A204.1 (cell line): ENCODE measurements at regions not wholly inside any gene's neighbourhood (a gene's known extent, or its start where the extent isn't known, plus 50 kb on each side); places are given as distances from the start of the nearest gene placed in this dataset.

Experiments
- FAIRE-seq: peaks from 2 replicates; lab custom pipeline; 2012; peaks lifted over from hg19 to GRCh38; lab: Jason Lieb, UNC

- no peak for FAIRE-seq
Measured at GRCh38 chr10:64080071-64080470, 558.9 kb downstream of the REEP3 start.

GRCh38 chr10:64081947-64082482 lies 560.8 kb downstream of the REEP3 start:
- FAIRE-seq = no peak

- FAIRE-seq = no peak
Measured at GRCh38 chr10:64086083-64086767, 565.0 kb downstream of the REEP3 start.

GRCh38 chr10:64089648-64090047 lies 568.4 kb downstream of the REEP3 start:
- FAIRE-seq = no peak

GRCh38 chr10:64090865-64091264 lies 569.7 kb downstream of the REEP3 start:
- FAIRE-seq = no peak

- FAIRE-seq = no peak
Measured at GRCh38 chr10:64091897-64092296, 570.7 kb downstream of the REEP3 start.

- no peak for FAIRE-seq
Measured at GRCh38 chr10:64093304-64093703, 572.1 kb downstream of the REEP3 start.

GRCh38 chr10:64093946-64094535 lies 572.8 kb downstream of the REEP3 start:
- FAIRE-seq = no peak

- FAIRE-seq = no peak
Measured at GRCh38 chr10:64096941-64097340, 575.7 kb downstream of the REEP3 start.

GRCh38 chr10:64097391-64098122 lies 576.4 kb downstream of the REEP3 start:
- no peak for FAIRE-seq

GRCh38 chr10:64098994-64099393 lies 577.8 kb downstream of the REEP3 start:
- FAIRE-seq = no peak

GRCh38 chr10:64101606-64102263 lies 580.5 kb downstream of the REEP3 start:
- FAIRE-seq = no peak

GRCh38 chr10:64102264-64102633 lies 581.0 kb downstream of the REEP3 start:
- no peak for FAIRE-seq

- FAIRE-seq = no peak
Measured at GRCh38 chr10:64102916-64103315, 581.7 kb downstream of the REEP3 start.

- FAIRE-seq = no peak
Measured at GRCh38 chr10:64103750-64104470, 582.7 kb downstream of the REEP3 start.

- no peak for FAIRE-seq
Measured at GRCh38 chr10:64109926-64110495, 588.8 kb downstream of the REEP3 start.

GRCh38 chr10:64112701-64113355 lies 591.6 kb downstream of the REEP3 start:
- FAIRE-seq = no peak

- FAIRE-seq = no peak
Measured at GRCh38 chr10:64113375-64113774, 592.2 kb downstream of the REEP3 start.

- FAIRE-seq = no peak
Measured at GRCh38 chr10:64113792-64114191, 592.6 kb downstream of the REEP3 start.

GRCh38 chr10:64115471-64115870 lies 594.3 kb downstream of the REEP3 start:
- FAIRE-seq = no peak
